ENCODE measurements at regions not wholly inside any gene's neighbourhood (a gene's known extent, or its start where the extent isn't known, plus 50 kb on each side); places are given as distances from the start of the nearest gene placed in this dataset.
A peak's percentile ranks its signal among the peaks of the same experiment; 100 is the strongest.

DNA sequence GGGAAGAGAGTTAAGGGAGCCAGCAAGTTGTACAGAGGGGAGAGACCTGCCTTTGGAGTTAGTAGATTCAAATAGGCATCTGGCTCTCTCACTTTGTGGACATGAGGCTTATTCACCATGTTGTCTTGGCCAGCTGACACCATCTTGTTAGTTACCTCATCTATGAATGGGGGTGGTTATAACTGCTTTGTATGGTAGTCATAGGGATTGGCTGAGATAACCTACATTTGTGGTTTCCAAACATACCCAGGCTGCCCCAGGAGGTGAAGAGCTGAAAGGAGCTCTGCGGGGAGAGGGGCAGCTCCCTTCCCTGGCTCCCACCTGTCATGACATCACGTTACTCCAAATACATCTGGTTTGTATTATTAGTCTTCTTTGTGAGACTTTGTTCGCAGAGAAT lies 393.3 kb upstream of the AUTS2 start:
- Histone ChIP-seq H3K4me3 (ENCODE audit: low read depth, low read length) (no peak overlapping the region), H3K4me1 (ENCODE audit: control insufficient read depth, insufficient read depth, low read length) (no peaks in the 10 kb centered on the region), H3K36me3 (ENCODE audit: control insufficient read depth in 2 of 2, insufficient read depth in 1 of 2, low read length in 2 of 2) (no peaks in the 10 kb centered on the region), H3K27ac (ENCODE audit: extremely low read depth, low read depth, low read length) (no peak overlapping the region), H3K9me3 (ENCODE audit: control insufficient read depth, insufficient read depth, low read depth, low read length) (no peaks in the 10 kb centered on the region)
- TF ChIP-seq ZNF510 (tag by site-specific recombination; IDR thresholded peaks at IDR 0.05; ENCODE audit: insufficient replicate concordance): peak; percentile 48
- TF ChIP-seq MZF1 (tag by site-specific recombination; IDR thresholded peaks at IDR 0.05; ENCODE audit: borderline replicate concordance): no peak
- POLR2A ChIA-PET: no interaction called here
- CTCF ChIA-PET: no interaction called here

DNA sequence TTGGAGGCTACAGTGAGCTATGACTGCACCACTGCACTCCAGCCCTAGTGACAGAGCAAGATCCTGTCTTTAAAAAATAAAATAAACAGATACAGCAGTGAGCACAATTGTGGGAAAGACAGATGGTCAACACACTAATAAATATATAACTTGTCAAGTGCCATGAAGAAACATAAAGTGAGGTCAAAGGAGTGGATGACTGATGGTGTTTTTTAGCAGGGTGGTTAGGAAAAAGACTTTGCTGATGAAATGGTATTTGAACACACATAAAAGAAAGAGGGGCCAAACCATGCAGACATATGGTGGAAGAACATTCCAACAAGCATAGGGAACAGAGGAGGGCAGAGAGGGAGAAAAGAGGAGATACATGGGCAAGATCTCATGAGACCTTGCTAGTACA lies 392.7 kb upstream of the AUTS2 start:
- POLR2A ChIA-PET: no interaction called here
- H3K4me3 ChIP-seq (ENCODE audit: low read depth, low read length): no peak overlapping the region

DNA sequence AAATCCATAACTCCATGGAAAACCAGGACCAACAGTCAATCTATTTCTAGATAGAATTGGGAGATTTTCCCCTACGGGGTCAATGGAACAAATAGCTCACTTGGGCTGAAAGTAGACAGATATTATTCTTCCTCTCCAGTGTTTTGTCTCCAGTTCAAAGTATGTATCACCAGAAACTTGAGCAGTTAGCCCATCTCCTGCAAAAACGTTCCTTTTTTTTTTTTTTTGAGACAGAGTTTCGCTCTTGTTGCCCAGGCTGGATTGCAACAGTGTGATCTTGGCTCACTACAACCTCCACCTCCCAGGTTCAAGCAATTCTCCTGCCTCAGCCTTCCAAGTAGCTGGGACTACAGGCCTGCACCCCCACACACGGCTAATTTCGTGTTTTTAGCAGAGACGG lies 390.0 kb upstream of the AUTS2 start:
- TF ChIP-seq, protein P1, sequence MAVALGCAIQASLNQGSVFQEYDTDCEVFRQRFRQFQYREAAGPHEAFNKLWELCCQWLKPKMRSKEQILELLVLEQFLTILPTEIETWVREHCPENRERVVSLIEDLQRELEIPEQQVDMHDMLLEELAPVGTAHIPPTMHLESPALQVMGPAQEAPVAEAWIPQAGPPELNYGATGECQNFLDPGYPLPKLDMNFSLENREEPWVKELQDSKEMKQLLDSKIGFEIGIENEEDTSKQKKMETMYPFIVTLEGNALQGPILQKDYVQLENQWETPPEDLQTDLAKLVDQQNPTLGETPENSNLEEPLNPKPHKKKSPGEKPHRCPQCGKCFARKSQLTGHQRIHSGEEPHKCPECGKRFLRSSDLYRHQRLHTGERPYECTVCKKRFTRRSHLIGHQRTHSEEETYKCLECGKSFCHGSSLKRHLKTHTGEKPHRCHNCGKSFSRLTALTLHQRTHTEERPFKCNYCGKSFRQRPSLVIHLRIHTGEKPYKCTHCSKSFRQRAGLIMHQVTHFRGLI (tag by site-specific recombination; IDR thresholded peaks at IDR 0.05): no peak
- no peak for TF ChIP-seq ZNF600 (tag by site-specific recombination; IDR thresholded peaks at IDR 0.05)
- no peak for TF ChIP-seq ZBTB21 (tag by site-specific recombination; IDR thresholded peaks at IDR 0.05)
- no peak for TF ChIP-seq OVOL3 (tag by site-specific recombination; IDR thresholded peaks at IDR 0.05)
- no peak for TF ChIP-seq ZNF670 (tag by site-specific recombination; IDR thresholded peaks at IDR 0.05; ENCODE audit: low read depth)
- TF ChIP-seq ZNF76 (tag by site-specific recombination; IDR thresholded peaks at IDR 0.05; ENCODE audit: borderline replicate concordance, low read depth): no peak
- TF ChIP-seq, protein P2, sequence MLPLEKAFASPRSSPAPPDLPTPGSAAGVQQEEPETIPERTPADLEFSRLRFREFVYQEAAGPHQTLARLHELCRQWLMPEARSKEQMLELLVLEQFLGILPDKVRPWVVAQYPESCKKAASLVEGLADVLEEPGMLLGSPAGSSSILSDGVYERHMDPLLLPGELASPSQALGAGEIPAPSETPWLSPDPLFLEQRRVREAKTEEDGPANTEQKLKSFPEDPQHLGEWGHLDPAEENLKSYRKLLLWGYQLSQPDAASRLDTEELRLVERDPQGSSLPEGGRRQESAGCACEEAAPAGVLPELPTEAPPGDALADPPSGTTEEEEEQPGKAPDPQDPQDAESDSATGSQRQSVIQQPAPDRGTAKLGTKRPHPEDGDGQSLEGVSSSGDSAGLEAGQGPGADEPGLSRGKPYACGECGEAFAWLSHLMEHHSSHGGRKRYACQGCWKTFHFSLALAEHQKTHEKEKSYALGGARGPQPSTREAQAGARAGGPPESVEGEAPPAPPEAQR (tag by site-specific recombination; IDR thresholded peaks at IDR 0.05): no peak
- no peak for TF ChIP-seq ZNF24 (tag by site-specific recombination; IDR thresholded peaks at IDR 0.05)
- TF ChIP-seq ZNF133 (tag by site-specific recombination; IDR thresholded peaks at IDR 0.05): no peak
- TF ChIP-seq ZBTB20 (tag by site-specific recombination; IDR thresholded peaks at IDR 0.05): no peak
- TF ChIP-seq, protein P3, sequence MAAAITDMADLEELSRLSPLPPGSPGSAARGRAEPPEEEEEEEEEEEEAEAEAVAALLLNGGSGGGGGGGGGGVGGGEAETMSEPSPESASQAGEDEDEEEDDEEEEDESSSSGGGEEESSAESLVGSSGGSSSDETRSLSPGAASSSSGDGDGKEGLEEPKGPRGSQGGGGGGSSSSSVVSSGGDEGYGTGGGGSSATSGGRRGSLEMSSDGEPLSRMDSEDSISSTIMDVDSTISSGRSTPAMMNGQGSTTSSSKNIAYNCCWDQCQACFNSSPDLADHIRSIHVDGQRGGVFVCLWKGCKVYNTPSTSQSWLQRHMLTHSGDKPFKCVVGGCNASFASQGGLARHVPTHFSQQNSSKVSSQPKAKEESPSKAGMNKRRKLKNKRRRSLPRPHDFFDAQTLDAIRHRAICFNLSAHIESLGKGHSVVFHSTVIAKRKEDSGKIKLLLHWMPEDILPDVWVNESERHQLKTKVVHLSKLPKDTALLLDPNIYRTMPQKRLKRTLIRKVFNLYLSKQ (tag by site-specific recombination; IDR thresholded peaks at IDR 0.05; ENCODE audit: borderline replicate concordance): no peak
- no peak for TF ChIP-seq ZNF350 (tag by site-specific recombination; IDR thresholded peaks at IDR 0.05)
- no peak for TF ChIP-seq ZNF366 (tag by site-specific recombination; conservative IDR thresholded peaks at IDR 0.05)
- no peak for TF ChIP-seq ZNF155 (tag by site-specific recombination; IDR thresholded peaks at IDR 0.05)
- TF ChIP-seq ZNF394 (tag by site-specific recombination; IDR thresholded peaks at IDR 0.05; ENCODE audit: borderline replicate concordance): no peak
- TF ChIP-seq ZXDB (tag by site-specific recombination; IDR thresholded peaks at IDR 0.05): no peak
- no peak for TF ChIP-seq ZNF426 (tag by site-specific recombination; IDR thresholded peaks at IDR 0.05)
- no peak for TF ChIP-seq ZNF530 (tag by site-specific recombination; IDR thresholded peaks at IDR 0.05; ENCODE audit: low read depth)
- TF ChIP-seq ZBTB7A (tag by site-specific recombination; IDR thresholded peaks at IDR 0.05; ENCODE audit: low read depth): no peak
- H3K36me3 ChIP-seq (ENCODE audit: control insufficient read depth in 2 of 2, insufficient read depth in 1 of 2, low read length in 2 of 2): no peaks in the 10 kb centered on the region
- H3K9me3 ChIP-seq (ENCODE audit: control insufficient read depth, insufficient read depth, low read depth, low read length): no peaks in the 10 kb centered on the region
- ChIA-PET CTCF (interaction anchor here (0.7 kb wide), 1 partner anchor 962 kb away, joined by 4 read pairs; no protein-coding TSS in a partner anchor), POLR2A (interaction anchor here (0.7 kb wide), 1 partner anchor 95 kb away, joined by 3 read pairs; no protein-coding TSS in a partner anchor)
- H3K4me1 ChIP-seq (ENCODE audit: control insufficient read depth, insufficient read depth, low read length): no peaks in the 10 kb centered on the region
- H3K4me3 ChIP-seq (ENCODE audit: low read depth, low read length): no peak overlapping the region
- no peak overlapping the region for H3K27ac ChIP-seq (ENCODE audit: extremely low read depth, low read depth, low read length)

More for the DNA sequence above, 392.7 kb upstream of the AUTS2 start:
- TF ChIP-seq SETDB1 (IDR thresholded peaks at IDR 0.05; ENCODE audit: insufficient read length, low read length): no peak
- no peak for TF ChIP-seq GLI4 (tag by site-specific recombination; IDR thresholded peaks at IDR 0.05)
- no peak for TF ChIP-seq ZFHX2 (tag by site-specific recombination; conservative IDR thresholded peaks at IDR 0.05)
- no peak for TF ChIP-seq ZNF223 (tag by site-specific recombination; IDR thresholded peaks at IDR 0.05)
- TF ChIP-seq ZEB2 (tag by site-specific recombination; IDR thresholded peaks at IDR 0.05): no peak
- TF ChIP-seq KLF1 (tag by site-specific recombination; IDR thresholded peaks at IDR 0.05): no peak
- TF ChIP-seq ZNF292 (tag by site-specific recombination; IDR thresholded peaks at IDR 0.05; ENCODE audit: borderline replicate concordance, low read depth): no peak
- TF ChIP-seq ZNF664 (tag by site-specific recombination; IDR thresholded peaks at IDR 0.05): no peak
- TF ChIP-seq, protein P4, sequence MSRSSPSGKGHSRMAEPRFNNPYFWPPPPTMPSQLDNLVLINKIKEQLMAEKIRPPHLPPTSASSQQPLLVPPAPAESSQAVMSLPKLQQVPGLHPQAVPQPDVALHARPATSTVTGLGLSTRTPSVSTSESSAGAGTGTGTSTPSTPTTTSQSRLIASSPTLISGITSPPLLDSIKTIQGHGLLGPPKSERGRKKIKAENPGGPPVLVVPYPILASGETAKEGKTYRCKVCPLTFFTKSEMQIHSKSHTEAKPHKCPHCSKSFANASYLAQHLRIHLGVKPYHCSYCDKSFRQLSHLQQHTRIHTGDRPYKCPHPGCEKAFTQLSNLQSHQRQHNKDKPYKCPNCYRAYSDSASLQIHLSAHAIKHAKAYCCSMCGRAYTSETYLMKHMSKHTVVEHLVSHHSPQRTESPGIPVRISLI (tag by site-specific recombination; IDR thresholded peaks at IDR 0.05): no peak
- TF ChIP-seq ZNF76 (tag by site-specific recombination; IDR thresholded peaks at IDR 0.05; ENCODE audit: borderline replicate concordance, low read depth): no peak
- no peak for TF ChIP-seq ZNF677 (tag by site-specific recombination; IDR thresholded peaks at IDR 0.05)
- no peak for TF ChIP-seq ZNF335 (tag by site-specific recombination; conservative IDR thresholded peaks at IDR 0.05)
- TF ChIP-seq ZNF747 (tag by site-specific recombination; IDR thresholded peaks at IDR 0.05): no peak
- TF ChIP-seq ZNF654 (tag by site-specific recombination; IDR thresholded peaks at IDR 0.05; ENCODE audit: low read depth): no peak
- TF ChIP-seq ZXDB (tag by site-specific recombination; IDR thresholded peaks at IDR 0.05): no peak
- no peak for TF ChIP-seq ZNF658 (tag by site-specific recombination; IDR thresholded peaks at IDR 0.05)
- Histone ChIP-seq H3K27ac (ENCODE audit: extremely low read depth, low read depth, low read length) (no peak overlapping the region), H3K4me1 (ENCODE audit: control insufficient read depth, insufficient read depth, low read length) (no peaks in the 10 kb centered on the region), H3K36me3 (ENCODE audit: control insufficient read depth in 2 of 2, insufficient read depth in 1 of 2, low read length in 2 of 2) (no peaks in the 10 kb centered on the region), H3K9me3 (ENCODE audit: control insufficient read depth, insufficient read depth, low read depth, low read length) (no peaks in the 10 kb centered on the region)
- CTCF ChIA-PET: no interaction called here

All from HEK293 (cell line).